Ishikawa (cell line): ENCODE measurements at regions not wholly inside any gene's neighbourhood (a gene's known extent, or its start where the extent isn't known, plus 50 kb on each side); places are given as distances from the start of the nearest gene placed in this dataset.
A peak's percentile ranks its signal among the peaks of the same experiment; 100 is the strongest.

ENCODE experiments used
- CEBPB ChIP-seq: IDR thresholded peaks from 2 replicates; pipeline ENCODE4 v1.6.1; 2012
- CREB1 ChIP-seq: IDR thresholded peaks from 2 replicates; pipeline ENCODE4 v1.6.1; 2012; ENCODE audit warnings: low read depth
- EGR1 ChIP-seq: IDR thresholded peaks from 2 replicates; pipeline ENCODE4 v1.6.1; 2012
- EP300 ChIP-seq: IDR thresholded peaks from 2 replicates; pipeline ENCODE4 v1.6.1; 2012; ENCODE audit warnings: borderline replicate concordance
- FOXM1 ChIP-seq: IDR thresholded peaks from 2 replicates; pipeline ENCODE4 v1.6.1; 2012; ENCODE audit warnings: low read depth, borderline replicate concordance
- NFIC ChIP-seq: IDR thresholded peaks from 2 replicates; pipeline ENCODE4 v1.6.1; 2012
- RAD21 ChIP-seq: IDR thresholded peaks from 2 replicates; pipeline ENCODE4 v1.6.1; 2012; ENCODE audit warnings: low read depth
- REST ChIP-seq: IDR thresholded peaks from 2 replicates; pipeline ENCODE4 v1.6.1; 2012; ENCODE audit warnings: low read depth, mild to moderate bottlenecking
- TAF1 ChIP-seq: IDR thresholded peaks from 2 replicates; pipeline ENCODE4 v1.6.1; 2012; ENCODE audit warnings: low read depth, mild to moderate bottlenecking
- TCF12 ChIP-seq: IDR thresholded peaks from 2 replicates; pipeline ENCODE4 v1.6.1; 2012; ENCODE audit warnings: low read depth
- TEAD4 ChIP-seq: IDR thresholded peaks from 2 replicates; pipeline ENCODE4 v1.6.1; 2012
- USF1 ChIP-seq: IDR thresholded peaks from 2 replicates; pipeline ENCODE4 v1.6.1; 2012
- YY1 ChIP-seq: IDR thresholded peaks from 2 replicates; pipeline ENCODE4 v1.6.1; 2012; ENCODE audit warnings: low read depth
- ZBTB7A ChIP-seq: IDR thresholded peaks from 2 replicates; pipeline ENCODE4 v1.6.1; 2012; ENCODE audit warnings: low read depth
- TF ChIP-seq, protein P1 (sequence below): IDR thresholded peaks from 2 replicates; pipeline ENCODE4 v1.6.1; 2012

GRCh38 chr3:177351757-177352158 is 154.5 kb upstream of the TBL1XR1 start:
- TF ChIP-seq EGR1 (no peak), RAD21 (no peak), TAF1 (no peak), REST (no peak), NFIC (peak; percentile 5; the same call in 1 of the 2 replicates), CEBPB (no peak)

DNA sequence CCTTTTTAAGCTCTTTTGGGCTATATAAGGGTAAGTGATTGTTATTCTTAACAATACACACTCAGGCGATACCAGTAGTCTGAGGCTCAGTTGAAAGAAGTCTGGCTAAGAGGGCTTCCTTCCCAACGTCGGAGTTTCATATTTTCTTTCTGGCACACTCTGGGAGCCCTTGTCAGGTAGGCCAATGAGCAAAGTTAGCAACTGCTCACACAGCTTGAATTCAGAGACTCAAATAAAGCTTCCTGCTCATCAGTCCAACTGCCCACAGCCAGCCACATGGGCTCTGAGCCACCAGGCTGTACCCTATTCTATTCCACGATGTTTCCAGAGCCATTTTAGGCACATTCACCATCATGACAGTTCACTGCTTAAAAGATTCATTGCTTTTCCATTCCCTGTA is 155.1 kb upstream of the TBL1XR1 start:
- TF ChIP-seq TCF12 (no peak), CEBPB (no peak), EGR1 (no peak), USF1 (no peak), YY1 (no peak), TEAD4 (no peak), CREB1 (no peak), EP300 (no peak), FOXM1 (no peak), ZBTB7A (no peak), TAF1 (no peak), REST (no peak)
- TF ChIP-seq, protein P1, sequence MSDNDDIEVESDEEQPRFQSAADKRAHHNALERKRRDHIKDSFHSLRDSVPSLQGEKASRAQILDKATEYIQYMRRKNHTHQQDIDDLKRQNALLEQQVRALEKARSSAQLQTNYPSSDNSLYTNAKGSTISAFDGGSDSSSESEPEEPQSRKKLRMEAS, result no peak

GRCh38 chr3:177353140-177353539 is 155.9 kb upstream of the TBL1XR1 start:
- TF ChIP-seq YY1 (no peak), RAD21 (no peak)

- no peak for TF ChIP-seq EGR1
- TF ChIP-seq CEBPB, result no peak
- no peak for TF ChIP-seq YY1
- TF ChIP-seq NFIC, result no peak
Measured at GRCh38 chr3:177354466-177354865, 157.2 kb upstream of the TBL1XR1 start.

DNA sequence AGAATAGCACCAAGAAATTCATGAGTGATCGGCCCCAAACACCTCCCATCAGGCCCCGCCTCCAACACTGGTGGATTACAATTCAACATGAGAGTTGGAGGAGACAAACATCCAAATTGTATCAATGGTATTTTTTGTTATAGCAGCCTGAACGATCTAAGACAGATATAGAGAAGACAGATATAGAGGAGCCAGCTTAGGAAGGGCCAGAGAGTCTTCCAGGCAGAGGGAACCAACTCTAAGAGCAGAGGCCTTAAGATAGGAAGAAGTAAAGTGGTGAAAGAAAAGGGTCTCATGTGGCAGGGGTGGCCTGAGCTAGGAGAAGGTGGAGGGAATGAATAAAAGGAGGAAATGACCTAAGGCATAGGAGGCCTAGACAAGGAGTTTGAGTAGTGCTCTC is 158.8 kb upstream of the TBL1XR1 start:
- TF ChIP-seq, protein P1, result no peak
- no peak for TF ChIP-seq CEBPB
- TF ChIP-seq TCF12, result no peak
- no peak for TF ChIP-seq RAD21
- TF ChIP-seq FOXM1, result no peak
- TF ChIP-seq NFIC, result no peak
- no peak for TF ChIP-seq CREB1
- TF ChIP-seq TEAD4, result no peak
- no peak for TF ChIP-seq REST
- no peak for TF ChIP-seq EP300

DNA sequence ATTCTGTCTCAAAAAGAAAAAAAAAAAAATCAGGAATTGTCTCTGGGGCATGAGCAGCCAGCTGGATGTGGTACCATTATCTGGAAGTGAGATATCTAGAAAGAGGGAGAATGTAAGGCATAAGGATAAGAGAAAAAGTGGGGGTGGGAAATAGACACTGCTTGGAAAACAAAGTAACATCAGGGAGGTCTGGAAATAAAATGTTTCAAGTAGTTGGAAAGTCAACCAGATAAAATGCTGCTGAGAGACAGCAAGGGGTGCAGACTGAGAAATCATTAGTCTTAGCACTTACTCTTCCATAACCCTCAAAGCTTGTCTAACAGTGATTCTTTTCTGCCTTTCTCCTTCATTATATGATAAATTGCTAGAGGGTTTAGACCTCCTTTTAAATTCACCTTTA is 159.7 kb upstream of the TBL1XR1 start:
- TF ChIP-seq USF1, result no peak
- no peak for TF ChIP-seq CEBPB
- TF ChIP-seq ZBTB7A, result no peak
- no peak for TF ChIP-seq EGR1
- no peak for TF ChIP-seq TCF12
- TF ChIP-seq, protein P1, result no peak
- TF ChIP-seq FOXM1, result no peak
- no peak for TF ChIP-seq YY1
- no peak for TF ChIP-seq RAD21
- TF ChIP-seq TAF1, result no peak
- TF ChIP-seq REST, result no peak
- TF ChIP-seq TEAD4, result no peak
- no peak for TF ChIP-seq CREB1
- no peak for TF ChIP-seq EP300
- no peak for TF ChIP-seq NFIC
